ENCODE measurements at regions not wholly inside any gene's neighbourhood (a gene's known extent, or its start where the extent isn't known, plus 50 kb on each side); places are given as distances from the start of the nearest gene placed in this dataset.
A peak's percentile ranks its signal among the peaks of the same experiment; 100 is the strongest.

GRCh38 chr10:128697437-128697836 lies 571.2 kb upstream of the MKI67 start:
- no peak overlapping the region for H3K4me3 ChIP-seq (ENCODE audit: low read depth, poor library complexity, severe bottlenecking)
- TF ChIP-seq POLR2A (IDR thresholded peaks at IDR 0.05): no peak
- TF ChIP-seq, protein P1, sequence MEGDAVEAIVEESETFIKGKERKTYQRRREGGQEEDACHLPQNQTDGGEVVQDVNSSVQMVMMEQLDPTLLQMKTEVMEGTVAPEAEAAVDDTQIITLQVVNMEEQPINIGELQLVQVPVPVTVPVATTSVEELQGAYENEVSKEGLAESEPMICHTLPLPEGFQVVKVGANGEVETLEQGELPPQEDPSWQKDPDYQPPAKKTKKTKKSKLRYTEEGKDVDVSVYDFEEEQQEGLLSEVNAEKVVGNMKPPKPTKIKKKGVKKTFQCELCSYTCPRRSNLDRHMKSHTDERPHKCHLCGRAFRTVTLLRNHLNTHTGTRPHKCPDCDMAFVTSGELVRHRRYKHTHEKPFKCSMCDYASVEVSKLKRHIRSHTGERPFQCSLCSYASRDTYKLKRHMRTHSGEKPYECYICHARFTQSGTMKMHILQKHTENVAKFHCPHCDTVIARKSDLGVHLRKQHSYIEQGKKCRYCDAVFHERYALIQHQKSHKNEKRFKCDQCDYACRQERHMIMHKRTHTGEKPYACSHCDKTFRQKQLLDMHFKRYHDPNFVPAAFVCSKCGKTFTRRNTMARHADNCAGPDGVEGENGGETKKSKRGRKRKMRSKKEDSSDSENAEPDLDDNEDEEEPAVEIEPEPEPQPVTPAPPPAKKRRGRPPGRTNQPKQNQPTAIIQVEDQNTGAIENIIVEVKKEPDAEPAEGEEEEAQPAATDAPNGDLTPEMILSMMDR (IDR thresholded peaks at IDR 0.05): no peak
- no peak for DNase-seq (ENCODE audit: low spot score in 2 of 2)
- intact Hi-C loops (cut with DNase I; ENCODE audit: low total_unique reads): no loop called here
- 72% methylated on average over 8 of the region's 8 CpGs for WGBS, 2 donors

- H3K4me3 ChIP-seq (ENCODE audit: low read depth, poor library complexity, severe bottlenecking): no peak overlapping the region
- intact Hi-C loops (cut with DNase I; ENCODE audit: low total_unique reads): no loop called here
- DNase-seq (ENCODE audit: low spot score in 2 of 2): no peak
- WGBS, 2 donors: 41 to 63% methylated on average over 4 of the region's 4 CpGs
- TF ChIP-seq, protein P1 (IDR thresholded peaks at IDR 0.05): no peak
- TF ChIP-seq POLR2A (IDR thresholded peaks at IDR 0.05): no peak
These were observed 575.2 kb upstream of the MKI67 start for GRCh38 chr10:128701381-128701780.

DNA sequence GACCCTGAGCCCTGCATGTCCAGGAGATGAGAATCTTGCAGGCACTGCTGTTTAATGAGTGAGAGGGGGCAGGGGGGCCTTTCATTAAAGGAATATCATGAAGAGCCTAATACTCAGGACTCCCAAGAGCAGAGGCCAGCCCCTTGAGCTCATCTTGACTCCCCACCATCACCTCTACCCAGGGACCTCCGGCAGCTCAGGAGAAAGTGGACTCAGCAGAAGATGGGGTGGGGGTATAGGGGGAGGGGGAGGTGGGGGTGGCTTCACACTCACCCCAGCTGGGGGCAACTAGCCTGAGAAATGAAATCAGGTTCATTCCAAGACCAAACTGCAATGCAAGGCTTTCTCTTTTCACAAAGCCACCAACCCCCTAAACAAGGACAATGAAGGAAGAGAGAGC lies 575.6 kb upstream of the MKI67 start:
- no peak for TF ChIP-seq POLR2A (IDR thresholded peaks at IDR 0.05)
- TF ChIP-seq, protein P1 (IDR thresholded peaks at IDR 0.05): no peak
- intact Hi-C loops (cut with DNase I; ENCODE audit: low total_unique reads): no loop called here
- DNase-seq (ENCODE audit: low spot score in 2 of 2): no peak
- no peak overlapping the region for H3K4me3 ChIP-seq (ENCODE audit: low read depth, poor library complexity, severe bottlenecking)
- WGBS, 2 donors: 92 to 100% methylated on average over 1 of the region's 1 CpG

DNA sequence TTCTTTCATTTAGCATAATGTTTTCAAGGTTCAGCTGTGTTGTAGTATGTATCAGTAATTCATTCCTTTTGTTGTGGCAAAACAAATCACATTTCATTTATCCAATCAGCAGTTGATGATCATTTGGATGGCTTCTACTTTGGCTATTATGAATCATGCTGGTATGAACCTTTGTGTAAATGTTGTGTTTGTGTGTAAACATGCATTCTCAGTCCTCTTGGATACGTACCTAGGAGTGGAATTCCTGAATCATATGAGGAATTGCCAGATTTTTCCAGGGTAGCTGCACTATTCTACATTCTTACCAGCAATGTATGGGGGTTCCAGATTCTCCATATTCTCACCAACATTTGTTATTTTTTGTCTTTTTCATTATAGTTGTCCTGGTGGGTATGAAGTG lies 578.5 kb upstream of the MKI67 start:
- H3K4me3 ChIP-seq (ENCODE audit: low read depth, poor library complexity, severe bottlenecking): no peak overlapping the region
- DNase-seq (ENCODE audit: low spot score in 2 of 2): no peak
- WGBS, 2 donors: 43 to 52% methylated on average over 1 of the region's 1 CpG
- intact Hi-C loops (cut with DNase I; ENCODE audit: low total_unique reads): no loop called here
- TF ChIP-seq, protein P1 (IDR thresholded peaks at IDR 0.05): no peak
- TF ChIP-seq POLR2A (IDR thresholded peaks at IDR 0.05): no peak

- TF ChIP-seq POLR2A (IDR thresholded peaks at IDR 0.05): no peak
- TF ChIP-seq, protein P1 (IDR thresholded peaks at IDR 0.05): no peak
- intact Hi-C loops (cut with DNase I; ENCODE audit: low total_unique reads): no loop called here
These were observed 582.0 kb upstream of the MKI67 start for GRCh38 chr10:128708182-128708581.

GRCh38 chr10:128709686-128710085 lies 583.5 kb upstream of the MKI67 start:
- intact Hi-C loops (cut with DNase I; ENCODE audit: low total_unique reads): no loop called here
- no peak overlapping the region for H3K4me3 ChIP-seq (ENCODE audit: low read depth, poor library complexity, severe bottlenecking)
- peak in 1 of 2 donors; percentile 2 for DNase-seq (ENCODE audit: low spot score in 2 of 2)
- no peak for TF ChIP-seq POLR2A (IDR thresholded peaks at IDR 0.05)
- TF ChIP-seq, protein P1 (IDR thresholded peaks at IDR 0.05): no peak
- WGBS, 2 donors: 80 to 82% methylated on average over 12 of the region's 12 CpGs

More at GRCh38 chr10:128708182-128708581, 582.0 kb upstream of the MKI67 start:
- peak in 1 of 2 donors; percentile 53 for DNase-seq (ENCODE audit: low spot score in 2 of 2)
- no peak overlapping the region for H3K4me3 ChIP-seq (ENCODE audit: low read depth, poor library complexity, severe bottlenecking)
- 80 to 86% methylated on average over 9 of the region's 9 CpGs for WGBS, 2 donors

Data from lower leg skin (tissue), 4 donors.